RWPE2 (cell line): ENCODE measurements at regions not wholly inside any gene's neighbourhood (a gene's known extent, or its start where the extent isn't known, plus 50 kb on each side); places are given as distances from the start of the nearest gene placed in this dataset.

ENCODE experiments used
- ATAC-seq: fragments of 200-7000 bp; cut with Tn5 transposase; 3 replicates; pipeline ENCODE4 v1.9.1; 2021; ENCODE audit warnings: low read depth
- DNase-seq: peaks from one replicate; pipeline ENCODE4 v3.0.0-alpha.2; 2020; ENCODE audit warnings: low spot score
- H3K27ac ChIP-seq: fragments of 450-650 bp; 2 replicates; pipeline ENCODE4 v1.5.1; 2017; ENCODE audit warnings: mild to moderate bottlenecking; ENCODE audit not compliant: poor library complexity, severe bottlenecking
- H3K27me3 ChIP-seq: fragments of 250-450 bp; sonication (Bioruptor Pico); 2 replicates; pipeline ENCODE4 v1.5.1; 2021; ENCODE audit warnings: mild to moderate bottlenecking, moderate library complexity; ENCODE audit not compliant: insufficient read depth, poor library complexity, severe bottlenecking
- H3K36me3 ChIP-seq: fragments of 250-450 bp; sonication (Bioruptor Pico); 2 replicates; pipeline ENCODE4 v1.5.1; 2020; ENCODE audit warnings: low read depth, mild to moderate bottlenecking, moderate library complexity
- H3K4me1 ChIP-seq: fragments of 250-450 bp; sonication (Bioruptor Pico); 2 replicates; pipeline ENCODE4 v1.5.1; 2021; ENCODE audit warnings: mild to moderate bottlenecking, moderate library complexity; ENCODE audit not compliant: insufficient read depth, poor library complexity, severe bottlenecking
- H3K4me3 ChIP-seq: fragments of 250-450 bp; sonication (Bioruptor Pico); 2 replicates; pipeline ENCODE4 v1.5.1; 2021; ENCODE audit warnings: mild to moderate bottlenecking, moderate library complexity; ENCODE audit not compliant: severe bottlenecking
- H3K9me3 ChIP-seq: fragments of 250-450 bp; sonication (Bioruptor Pico); 2 replicates; pipeline ENCODE4 v1.5.1; 2021; ENCODE audit warnings: mild to moderate bottlenecking, moderate library complexity; ENCODE audit not compliant: severe bottlenecking
- CTCF ChIP-seq: fragments of 450-650 bp; IDR thresholded peaks from one replicate; pipeline ENCODE4 v1.5.1; 2017; ENCODE audit warnings: mild to moderate bottlenecking, moderate library complexity; ENCODE audit not compliant: poor library complexity, severe bottlenecking

DNA sequence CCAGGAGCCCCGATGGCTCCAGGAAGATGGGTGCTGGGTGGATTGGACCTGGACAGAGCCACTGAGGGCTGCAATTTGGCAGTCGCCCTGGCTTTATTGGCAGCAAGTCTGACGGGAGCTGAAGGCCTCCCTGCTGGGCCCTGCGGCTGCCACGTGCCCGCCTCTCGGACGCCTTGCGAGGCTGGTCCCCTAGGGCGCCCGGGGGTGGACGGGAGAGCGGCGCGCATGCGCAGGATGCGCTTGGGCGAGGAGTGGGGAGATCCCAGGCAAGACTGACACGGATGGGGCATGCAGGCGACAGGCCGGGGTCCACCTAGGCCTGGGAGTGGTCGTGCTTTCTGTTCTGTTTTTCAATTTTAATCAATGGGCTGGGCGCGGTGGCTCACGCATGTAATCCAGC, 150.0 kb downstream of the ADAMTS15 start:
- TF ChIP-seq CTCF = no peak

DNA sequence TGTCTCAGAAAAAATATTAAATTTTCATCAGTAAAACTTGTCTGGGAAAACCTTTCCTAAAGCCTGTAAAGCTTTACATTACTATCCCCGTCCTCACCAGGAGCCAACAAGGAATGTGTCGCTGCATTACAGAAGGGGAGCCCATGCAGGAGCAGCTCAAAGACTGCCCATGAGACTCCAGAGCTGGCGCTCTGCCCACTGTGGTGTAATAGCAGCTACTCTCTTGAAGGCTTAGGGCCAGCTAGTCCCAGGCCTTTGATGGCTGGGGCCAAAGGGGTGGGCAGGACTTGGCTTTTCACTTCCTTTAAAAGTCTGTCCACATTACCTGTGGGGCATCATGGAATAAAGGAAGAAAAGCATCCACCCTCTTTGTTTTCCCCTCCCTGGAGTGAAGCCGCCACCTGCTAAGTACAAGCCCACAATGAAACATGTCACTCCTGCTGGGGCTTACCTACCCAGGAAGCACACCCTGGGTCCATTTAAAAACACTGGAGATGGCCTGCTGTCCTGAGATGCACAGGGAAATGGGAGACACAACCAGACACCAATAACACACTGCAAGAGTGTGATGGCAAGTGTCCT, 150.7 kb downstream of the ADAMTS15 start:
- no peaks in the 10 kb centered on the region for H3K36me3 ChIP-seq
- no peak for DNase-seq
- H3K4me1 ChIP-seq = no peaks in the 10 kb centered on the region
- H3K4me3 ChIP-seq = no peak overlapping the region
- ATAC-seq = no peak
- H3K27me3 ChIP-seq = no peaks in the 10 kb centered on the region
- TF ChIP-seq CTCF = no peak
- no peak overlapping the region for H3K27ac ChIP-seq
- no peaks in the 10 kb centered on the region for H3K9me3 ChIP-seq

More for the DNA sequence above, 150.0 kb downstream of the ADAMTS15 start:
- H3K27me3 ChIP-seq = no peaks in the 10 kb centered on the region
- H3K4me3 ChIP-seq = no peak overlapping the region
- H3K36me3 ChIP-seq = no peaks in the 10 kb centered on the region
- no peaks in the 10 kb centered on the region for H3K9me3 ChIP-seq
- no peaks in the 10 kb centered on the region for H3K4me1 ChIP-seq
- H3K27ac ChIP-seq = no peak overlapping the region
- ATAC-seq (no peak), DNase-seq (no peak)

DNA sequence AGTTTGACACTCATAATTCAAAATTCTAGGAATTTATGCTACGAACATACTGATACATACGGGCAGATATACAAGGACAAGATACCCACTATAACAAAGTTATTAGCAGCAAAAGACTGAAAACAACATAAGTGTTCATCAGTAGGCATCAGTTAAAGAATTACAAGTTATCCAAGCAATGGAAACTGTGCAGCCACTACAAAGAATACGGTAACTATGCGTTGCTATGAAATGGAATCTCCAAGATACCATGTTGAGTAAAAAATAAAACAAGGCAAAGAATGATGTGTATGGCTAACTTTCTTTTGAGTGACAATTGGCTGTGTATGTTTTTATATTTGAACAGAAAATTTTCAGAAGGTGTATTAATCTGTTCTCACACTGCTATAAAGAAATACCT, 151.7 kb downstream of the ADAMTS15 start:
- H3K36me3 ChIP-seq = no peaks in the 10 kb centered on the region

DNA sequence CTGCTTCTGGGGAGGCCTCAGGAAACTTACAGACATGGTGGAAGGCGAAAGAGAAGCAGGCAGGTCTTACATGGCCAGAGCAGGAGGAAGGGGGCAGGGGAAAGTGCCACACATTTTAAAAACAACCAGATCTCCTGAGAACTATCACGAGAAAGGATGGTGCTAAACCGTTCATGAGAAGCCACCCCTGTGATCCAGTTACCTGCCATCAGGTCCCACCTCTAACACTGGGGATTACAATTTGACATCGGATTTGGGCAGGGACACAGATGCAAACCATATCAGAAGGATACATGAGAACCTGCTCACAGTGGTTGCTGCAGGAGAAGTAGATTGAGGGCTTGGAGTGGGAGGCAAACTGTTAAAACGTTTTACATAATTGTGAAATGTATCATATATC, 152.2 kb downstream of the ADAMTS15 start:
- no peak for TF ChIP-seq CTCF
- no peak for DNase-seq
- no peaks in the 10 kb centered on the region for H3K27me3 ChIP-seq
- no peaks in the 10 kb centered on the region for H3K9me3 ChIP-seq
- no peak for ATAC-seq
- no peaks in the 10 kb centered on the region for H3K36me3 ChIP-seq
- H3K27ac ChIP-seq = no peak overlapping the region
- H3K4me1 ChIP-seq = no peaks in the 10 kb centered on the region
- no peak overlapping the region for H3K4me3 ChIP-seq

More for the DNA sequence above, 151.7 kb downstream of the ADAMTS15 start:
- Histone ChIP-seq H3K27ac (no peak overlapping the region), H3K9me3 (no peaks in the 10 kb centered on the region), H3K4me1 (no peaks in the 10 kb centered on the region), H3K27me3 (no peaks in the 10 kb centered on the region), H3K4me3 (no peak overlapping the region)
- DNase-seq (no peak), ATAC-seq (no peak)
- no peak for TF ChIP-seq CTCF

DNA sequence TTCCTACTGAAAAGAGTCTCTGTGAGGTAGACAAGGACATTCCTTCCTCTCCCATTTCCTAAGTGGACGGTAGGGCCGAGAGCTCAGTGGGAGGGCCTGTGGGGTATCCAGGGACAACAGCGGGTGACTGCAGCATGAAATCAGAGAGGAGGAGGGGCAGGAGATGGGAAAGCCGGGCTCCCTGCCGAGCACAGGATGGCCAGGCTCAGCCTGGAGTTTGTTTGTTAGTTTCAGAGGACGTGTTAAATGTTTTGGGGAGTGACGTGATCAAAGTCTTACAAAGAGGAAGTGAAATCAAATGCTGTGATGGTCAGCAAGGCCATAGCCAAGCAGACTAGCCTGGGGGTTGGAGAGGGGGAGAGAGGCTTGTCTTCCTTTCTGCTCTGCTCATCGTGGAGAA, 152.7 kb downstream of the ADAMTS15 start:
- no peak for ATAC-seq
- DNase-seq = no peak
- no peaks in the 10 kb centered on the region for H3K36me3 ChIP-seq
- no peak overlapping the region for H3K4me3 ChIP-seq
- no peak for TF ChIP-seq CTCF
- H3K9me3 ChIP-seq = no peaks in the 10 kb centered on the region
- no peaks in the 10 kb centered on the region for H3K4me1 ChIP-seq
- no peak overlapping the region for H3K27ac ChIP-seq
- H3K27me3 ChIP-seq = no peaks in the 10 kb centered on the region
